PC-3 (cell line): ENCODE measurements at regions not wholly inside any gene's neighbourhood (a gene's known extent, or its start where the extent isn't known, plus 50 kb on each side); places are given as distances from the start of the nearest gene placed in this dataset.
A peak's percentile ranks its signal among the peaks of the same experiment; 100 is the strongest.

Source experiments
- ATAC-seq: fragments of 200-7000 bp; cut with Tn5 transposase; 2 replicates; pipeline ENCODE4 v1.9.1; 2020; ENCODE audit warnings: mild to moderate bottlenecking, moderate library complexity
- BruUV-seq: library from RNA; stranded (reverse); fragments of 400-500 nt; replicated peaks from 2 replicates; lab custom pipeline; 2021; lab: Mats Ljungman, UMichigan
- CTCF ChIA-PET: fragments of 300-600 bp; sonication (Branson Sonifier 250); formaldehyde crosslinking; loops from one replicate; lab custom pipeline; 2022; ENCODE audit warnings: antibody characterized with exemption; lab: Charles Lee
- POLR2A ChIA-PET: fragments of 300-600 bp; sonication (Branson Sonifier 250); formaldehyde crosslinking; loops from one replicate; lab custom pipeline; 2022; ENCODE audit warnings: antibody characterized with exemption; ENCODE audit not compliant: unreplicated experiment; lab: Charles Lee
- DNase-seq: peaks from one replicate; pipeline ENCODE4 v3.0.0-alpha.2; 2015
- H2AFZ ChIP-seq: fragments of 300-600 bp; sonication (generic); 2 replicates; pipeline ENCODE4 v1.6.0; 2016; ENCODE audit warnings: antibody characterized with exemption, low read length
- H3F3A ChIP-seq: fragments of 300-600 bp; sonication (generic); one replicate; pipeline ENCODE4 v1.6.0; 2017; ENCODE audit warnings: antibody characterized with exemption, low read length, control low read depth, mild to moderate bottlenecking; ENCODE audit not compliant: unreplicated experiment
- H3K27ac ChIP-seq: fragments of 300-600 bp; sonication (generic); 2 replicates; pipeline ENCODE4 v1.5.1; 2016; ENCODE audit warnings: mild to moderate bottlenecking, low read length
- H3K27me3 ChIP-seq: fragments of 300-600 bp; sonication (generic); 2 replicates; pipeline ENCODE4 v1.6.1; 2016; ENCODE audit warnings: low read length, mixed read lengths
- H3K36me3 ChIP-seq: fragments of 300-600 bp; sonication (generic); 2 replicates; pipeline ENCODE4 v1.6.1; 2016; ENCODE audit warnings: low read depth, mixed run types, low read length, mixed read lengths
- H3K4me1 ChIP-seq: fragments of 300-600 bp; sonication (generic); 2 replicates; pipeline ENCODE4 v1.5.1; 2016; ENCODE audit warnings: low read length; ENCODE audit not compliant: insufficient read depth
- H3K4me2 ChIP-seq: fragments of 300-600 bp; sonication (generic); 2 replicates; pipeline ENCODE4 v1.6.0; 2016; ENCODE audit warnings: low read length
- H3K4me3 ChIP-seq: fragments of 300-600 bp; sonication (generic); 2 replicates; pipeline ENCODE4 v1.5.1; 2016; ENCODE audit warnings: mild to moderate bottlenecking, low read length, mixed read lengths
- H3K79me2 ChIP-seq: fragments of 300-600 bp; sonication (generic); 2 replicates; pipeline ENCODE4 v1.6.1; 2017; ENCODE audit warnings: low read length, mixed read lengths
- H3K9ac ChIP-seq: fragments of 300-600 bp; sonication (generic); 2 replicates; pipeline ENCODE4 v1.6.0; 2016; ENCODE audit warnings: mild to moderate bottlenecking, low read length
- H3K9me2 ChIP-seq: fragments of 300-600 bp; sonication (generic); replicated peaks from 2 replicates; pipeline ENCODE4 v1.6.1; 2016; ENCODE audit warnings: mixed run types, low read length, mixed read lengths
- H3K9me3 ChIP-seq: fragments of 300-600 bp; sonication (generic); 2 replicates; pipeline ENCODE4 v1.6.1; 2016; ENCODE audit warnings: low read length, mixed read lengths
- H4K20me1 ChIP-seq: fragments of 300-600 bp; sonication (generic); 2 replicates; pipeline ENCODE4 v1.6.1; 2016; ENCODE audit warnings: low read length, mixed read lengths
- EZH2 ChIP-seq: fragments of 300-600 bp; sonication (generic); IDR thresholded peaks from one replicate; pipeline ENCODE4 v1.6.1; 2017; ENCODE audit warnings: antibody characterized with exemption, mild to moderate bottlenecking, low read length; ENCODE audit not compliant: unreplicated experiment
- EZH2phosphoT487 ChIP-seq: fragments of 300-600 bp; sonication (generic); IDR thresholded peaks from 2 replicates; pipeline ENCODE4 v1.6.1; 2018; ENCODE audit warnings: mild to moderate bottlenecking, antibody characterized with exemption, low read length, borderline replicate concordance
- intact Hi-C: fragments of 100-400 bp; cut with micrococcal nuclease; formaldehyde crosslinking; loops from 2 replicates; pipeline ENCODE4 v1.9.0; 2023
- TF ChIP-seq, protein P1 (sequence below): fragments of 300-600 bp; sonication (generic); conservative IDR thresholded peaks from 2 replicates; pipeline ENCODE4 v1.5.1; 2017; ENCODE audit warnings: antibody characterized with exemption, low read depth, mild to moderate bottlenecking, low read length

DNA sequence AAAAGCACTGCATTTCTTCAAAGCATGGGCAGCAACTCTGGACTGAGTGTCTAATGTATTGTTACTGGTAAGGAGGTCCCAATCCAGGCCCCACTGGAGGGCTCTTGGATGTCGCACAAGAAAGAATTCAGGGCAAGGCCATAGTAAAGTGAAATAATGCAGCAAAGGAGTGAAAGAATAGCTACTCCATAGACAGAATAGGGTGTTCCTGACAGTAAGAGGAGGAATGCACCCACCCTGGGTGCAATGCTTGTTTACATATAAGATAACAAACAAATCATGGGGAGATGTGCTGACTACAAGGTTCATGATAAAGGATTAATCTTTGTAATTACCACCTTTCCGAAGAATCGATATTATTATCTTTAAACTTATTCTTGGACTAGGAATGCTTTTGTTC lies 58.8 kb upstream of the ABCC4 start:
- ATAC-seq = no peak
- no peak for DNase-seq
- Histone ChIP-seq H3K27ac (no peak overlapping the region), H3F3A (no peaks in the 10 kb centered on the region), H4K20me1 (no peaks in the 10 kb centered on the region), H3K9me2 (no peaks in the 10 kb centered on the region), H3K9ac (no peak overlapping the region), H3K4me1 (0 out of 2 replicates have a peak, but pooled peaks cover 3% of the 10 kb centered on the region), H3K4me3 (no peak overlapping the region), H3K27me3 (no peaks in the 10 kb centered on the region), H3K4me2 (no peak overlapping the region), H3K36me3 (no peaks in the 10 kb centered on the region), H3K79me2 (no peaks in the 10 kb centered on the region), H2AFZ (no peak overlapping the region), H3K9me3 (no peaks in the 10 kb centered on the region)
- intact Hi-C loops = no loop called here
- CTCF ChIA-PET = no interaction called here
- TF ChIP-seq EZH2phosphoT487 = no peak
- TF ChIP-seq EZH2 = no peak
- TF ChIP-seq, protein P1, sequence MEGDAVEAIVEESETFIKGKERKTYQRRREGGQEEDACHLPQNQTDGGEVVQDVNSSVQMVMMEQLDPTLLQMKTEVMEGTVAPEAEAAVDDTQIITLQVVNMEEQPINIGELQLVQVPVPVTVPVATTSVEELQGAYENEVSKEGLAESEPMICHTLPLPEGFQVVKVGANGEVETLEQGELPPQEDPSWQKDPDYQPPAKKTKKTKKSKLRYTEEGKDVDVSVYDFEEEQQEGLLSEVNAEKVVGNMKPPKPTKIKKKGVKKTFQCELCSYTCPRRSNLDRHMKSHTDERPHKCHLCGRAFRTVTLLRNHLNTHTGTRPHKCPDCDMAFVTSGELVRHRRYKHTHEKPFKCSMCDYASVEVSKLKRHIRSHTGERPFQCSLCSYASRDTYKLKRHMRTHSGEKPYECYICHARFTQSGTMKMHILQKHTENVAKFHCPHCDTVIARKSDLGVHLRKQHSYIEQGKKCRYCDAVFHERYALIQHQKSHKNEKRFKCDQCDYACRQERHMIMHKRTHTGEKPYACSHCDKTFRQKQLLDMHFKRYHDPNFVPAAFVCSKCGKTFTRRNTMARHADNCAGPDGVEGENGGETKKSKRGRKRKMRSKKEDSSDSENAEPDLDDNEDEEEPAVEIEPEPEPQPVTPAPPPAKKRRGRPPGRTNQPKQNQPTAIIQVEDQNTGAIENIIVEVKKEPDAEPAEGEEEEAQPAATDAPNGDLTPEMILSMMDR = no peak
- POLR2A ChIA-PET = no interaction called here
- no TSS peak for BruUV-seq

DNA sequence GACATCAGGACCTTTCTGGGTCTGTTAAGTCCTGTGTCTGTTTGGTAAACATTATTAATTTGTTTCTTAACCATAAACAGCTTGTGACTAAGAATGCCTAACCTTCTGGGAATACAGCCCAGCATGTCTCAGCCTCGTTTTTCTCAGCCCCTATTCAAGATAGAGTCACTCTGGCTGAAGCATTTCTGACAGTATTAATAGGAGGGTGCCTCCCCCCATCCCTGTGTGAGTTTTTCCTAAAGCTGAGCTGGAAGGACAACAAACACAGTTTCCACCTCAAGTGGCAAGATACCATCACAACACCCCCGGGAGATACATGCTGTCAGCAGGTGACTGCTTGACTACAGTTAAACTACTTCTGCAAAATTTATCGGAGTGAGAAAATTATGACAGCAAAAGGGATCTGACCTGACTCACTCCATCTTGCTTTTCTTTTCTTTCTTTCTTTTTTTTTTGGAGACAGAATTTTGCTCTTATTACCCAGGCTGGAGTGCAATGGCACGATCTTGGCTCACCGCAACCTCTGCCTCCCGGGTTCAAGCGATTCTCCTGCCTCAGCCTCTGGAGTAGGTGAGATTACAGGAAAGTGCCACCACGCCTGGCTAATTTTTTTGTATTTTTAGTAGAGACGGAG lies 59.3 kb upstream of the ABCC4 start:
- Histone ChIP-seq H3K4me3 (no peak overlapping the region), H3K36me3 (no peaks in the 10 kb centered on the region), H3K4me2 (no peak overlapping the region), H3K27ac (no peak overlapping the region), H4K20me1 (no peaks in the 10 kb centered on the region), H3F3A (no peaks in the 10 kb centered on the region), H3K9ac (no peak overlapping the region), H3K9me2 (no peaks in the 10 kb centered on the region), H3K79me2 (no peaks in the 10 kb centered on the region), H3K9me3 (no peaks in the 10 kb centered on the region), H3K27me3 (no peaks in the 10 kb centered on the region), H2AFZ (no peak overlapping the region), H3K4me1 (0 out of 2 replicates have a peak, but pooled peaks cover 3% of the 10 kb centered on the region)
- intact Hi-C loops = no loop called here
- TF ChIP-seq EZH2 = no peak
- TF ChIP-seq, protein P1 = no peak
- no peak for TF ChIP-seq EZH2phosphoT487
- BruUV-seq = no TSS peak
- ChIA-PET POLR2A (no interaction called here), CTCF (no interaction called here)
- ATAC-seq (peak; percentile 89), DNase-seq (peak; percentile 46)

DNA sequence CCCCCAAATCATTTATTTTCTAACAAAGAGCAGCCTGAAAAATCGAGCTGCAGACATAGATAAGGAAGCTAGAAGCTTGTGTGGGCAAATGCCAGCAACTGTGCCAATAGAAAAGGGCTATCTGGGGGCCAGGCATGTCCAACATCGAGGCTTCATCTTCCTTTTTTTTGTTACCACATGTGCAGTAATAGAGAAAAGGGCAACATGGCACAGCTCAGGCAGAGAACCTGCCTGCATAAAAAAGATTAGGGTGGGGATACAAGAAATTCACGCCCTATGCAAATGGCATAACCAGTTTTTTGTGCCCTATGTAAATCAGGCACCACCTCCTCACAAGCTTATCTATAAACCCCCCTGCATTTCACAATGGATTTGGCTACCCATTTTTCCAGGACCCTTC lies 60.4 kb upstream of the ABCC4 start:
- TF ChIP-seq EZH2phosphoT487 = no peak
- TF ChIP-seq, protein P1 = no peak
- no peak for TF ChIP-seq EZH2

More for the DNA sequence above, 60.4 kb upstream of the ABCC4 start:
- DNase-seq (no peak), ATAC-seq (no peak)
- H3K4me3 ChIP-seq = no peak overlapping the region
- H3K79me2 ChIP-seq = no peaks in the 10 kb centered on the region
- no peaks in the 10 kb centered on the region for H3F3A ChIP-seq
- H3K9ac ChIP-seq = no peak overlapping the region
- ChIA-PET POLR2A (no interaction called here), CTCF (no interaction called here)
- H3K4me2 ChIP-seq = no peak overlapping the region
- H3K36me3 ChIP-seq = no peaks in the 10 kb centered on the region
- H3K9me3 ChIP-seq = no peaks in the 10 kb centered on the region
- H3K9me2 ChIP-seq = no peaks in the 10 kb centered on the region
- no peak overlapping the region for H3K27ac ChIP-seq
- no peaks in the 10 kb centered on the region for H3K27me3 ChIP-seq
- intact Hi-C loops = no loop called here
- 0 out of 2 replicates have a peak, but pooled peaks cover 3% of the 10 kb centered on the region for H3K4me1 ChIP-seq
- H2AFZ ChIP-seq = no peak overlapping the region
- no TSS peak for BruUV-seq
- H4K20me1 ChIP-seq = no peaks in the 10 kb centered on the region
